HG03135 (cell line): ENCODE measurements at regions not wholly inside any gene's neighbourhood (a gene's known extent, or its start where the extent isn't known, plus 50 kb on each side); places are given as distances from the start of the nearest gene placed in this dataset.

ENCODE experiments used
- ATAC-seq: cut with Tn5 transposase; IDR thresholded peaks from one replicate; pipeline ENCODE4 v1.9.1; 2021; ENCODE audit warnings: mild to moderate bottlenecking, moderate library complexity; ENCODE audit not compliant: unreplicated experiment

- no peak for ATAC-seq
Observed at GRCh38 chr13:22562116-22562515, 618.7 kb upstream of the SGCG start.

DNA sequence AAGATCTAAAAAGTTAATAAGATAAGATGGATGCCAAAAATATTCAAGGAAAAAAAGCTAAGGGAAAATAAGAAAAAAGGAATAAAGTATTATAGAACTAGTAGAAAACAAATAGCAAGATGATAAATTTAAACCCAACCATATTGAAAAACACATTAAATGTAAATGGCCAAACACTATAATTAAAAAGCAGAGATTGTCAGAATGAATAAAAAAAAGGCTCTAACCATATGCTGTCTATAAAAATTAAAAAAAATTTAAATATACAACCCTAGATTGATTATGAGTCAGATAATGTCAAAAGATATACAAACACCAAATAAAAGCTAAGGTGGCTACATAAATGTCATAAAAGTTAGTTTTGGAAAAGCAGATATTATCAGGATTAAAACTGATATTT is 617.5 kb upstream of the SGCG start:
- no peak for ATAC-seq

GRCh38 chr13:22569811-22570210 is 611.0 kb upstream of the SGCG start:
- no peak for ATAC-seq

- no peak for ATAC-seq
Observed at GRCh38 chr13:22589880-22590279, 590.9 kb upstream of the SGCG start.

- no peak for ATAC-seq
Observed at GRCh38 chr13:22592515-22592914, 588.3 kb upstream of the SGCG start.

GRCh38 chr13:22594041-22594440 is 586.7 kb upstream of the SGCG start:
- ATAC-seq: no peak

- ATAC-seq: no peak
Observed at GRCh38 chr13:22596171-22596863, 584.5 kb upstream of the SGCG start.

DNA sequence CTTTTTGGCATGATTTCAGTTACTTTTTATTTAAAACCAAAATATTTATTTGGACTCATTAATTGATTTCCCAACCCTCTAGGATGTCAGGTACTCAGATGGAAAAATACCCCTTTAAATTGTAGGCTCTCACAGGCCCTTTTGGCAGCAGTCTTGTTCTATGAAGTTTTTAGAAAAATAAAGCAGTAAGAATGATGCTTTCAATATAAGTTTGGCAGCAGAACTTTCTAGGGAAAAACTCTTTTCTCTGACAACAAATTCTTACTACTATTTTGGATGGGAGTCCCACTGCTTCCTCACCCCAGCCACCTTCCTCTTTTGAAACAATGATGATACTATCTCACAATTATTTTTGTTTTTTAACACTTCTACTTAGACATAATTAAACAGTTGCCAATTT is 581.6 kb upstream of the SGCG start:
- no peak for ATAC-seq

- ATAC-seq: no peak
Observed at GRCh38 chr13:22618002-22618401, 562.8 kb upstream of the SGCG start.

- ATAC-seq: no peak
Observed at GRCh38 chr13:22625691-22626090, 555.1 kb upstream of the SGCG start.

DNA sequence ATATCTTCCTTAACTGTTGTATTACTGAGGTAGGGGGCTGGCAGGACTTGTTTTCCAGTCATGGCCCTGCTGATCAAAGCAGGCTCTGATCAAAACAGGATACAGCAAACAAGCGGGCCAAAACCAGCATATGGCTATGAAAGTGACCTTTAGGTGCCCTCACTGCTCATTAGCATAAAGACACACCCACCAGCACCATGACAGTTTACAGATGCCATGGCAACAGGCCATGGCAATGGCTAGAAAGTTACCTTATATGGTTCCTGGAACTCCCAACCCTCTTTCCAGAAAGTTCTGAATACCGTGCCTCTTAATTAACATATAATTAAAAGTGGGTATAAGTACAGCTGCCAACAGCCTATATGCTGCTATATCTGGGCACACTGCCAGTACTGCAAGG is 551.4 kb upstream of the SGCG start:
- ATAC-seq: no peak

GRCh38 chr13:22642088-22642487 is 538.7 kb upstream of the SGCG start:
- ATAC-seq: no peak

- no peak for ATAC-seq
Observed at GRCh38 chr13:22644941-22645340, 535.8 kb upstream of the SGCG start.

DNA sequence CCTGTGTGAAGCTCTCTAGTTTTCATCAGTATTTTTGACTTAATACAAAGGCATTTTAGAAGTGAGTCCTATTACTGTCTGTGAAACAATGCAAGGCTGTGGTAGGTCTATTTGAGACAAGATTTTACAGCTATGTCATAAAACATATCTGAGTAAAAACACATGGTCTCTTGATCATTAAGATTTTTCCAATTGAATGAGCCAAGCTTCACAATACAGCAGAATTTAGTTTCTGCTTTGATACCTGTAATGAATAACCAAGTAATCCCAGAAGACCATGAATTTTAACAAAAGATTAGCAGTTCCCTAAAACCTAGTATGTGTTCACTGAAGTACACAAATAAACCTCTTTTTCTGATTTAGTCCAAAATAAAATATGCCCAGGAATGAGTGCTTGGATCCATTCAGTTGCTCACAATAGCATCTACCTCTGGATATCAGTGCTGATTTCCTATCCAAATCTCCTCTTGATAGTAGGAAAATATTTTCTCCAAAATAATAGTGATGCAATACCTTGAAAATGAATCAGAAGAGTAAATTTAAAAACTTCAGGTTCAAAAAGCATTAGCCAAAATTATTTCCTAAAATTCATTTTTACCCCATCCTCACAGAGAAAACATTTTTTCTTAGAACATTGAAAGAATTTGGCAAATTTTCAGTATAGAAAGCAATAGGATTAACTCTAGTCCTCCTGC is 533.5 kb upstream of the SGCG start:
- ATAC-seq: no peak

DNA sequence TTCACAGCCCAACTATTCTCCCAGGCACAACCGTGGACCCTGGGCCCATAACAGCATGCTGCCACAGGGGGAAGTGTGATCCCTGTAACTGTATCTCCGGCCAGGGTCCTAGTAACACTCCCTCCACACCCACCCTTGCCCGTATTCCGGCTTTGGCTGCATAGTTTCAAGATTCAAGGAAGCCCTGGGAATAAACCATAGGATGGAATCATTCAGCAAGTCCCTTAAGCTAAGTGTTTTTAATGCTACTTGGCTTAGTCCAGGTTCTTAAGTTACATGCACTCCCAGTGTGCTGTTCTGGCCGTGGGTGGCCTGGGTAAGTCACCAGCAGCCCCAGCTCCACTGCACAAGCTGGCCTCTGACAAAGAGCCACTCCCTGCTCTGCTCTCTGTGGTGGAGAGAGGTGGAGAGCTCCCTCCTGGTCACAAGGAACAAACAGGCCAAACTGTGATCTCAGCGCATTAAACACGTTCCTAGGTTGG is 532.4 kb upstream of the SGCG start:
- ATAC-seq: no peak

GRCh38 chr13:22652796-22653195 is 528.0 kb upstream of the SGCG start:
- no peak for ATAC-seq

DNA sequence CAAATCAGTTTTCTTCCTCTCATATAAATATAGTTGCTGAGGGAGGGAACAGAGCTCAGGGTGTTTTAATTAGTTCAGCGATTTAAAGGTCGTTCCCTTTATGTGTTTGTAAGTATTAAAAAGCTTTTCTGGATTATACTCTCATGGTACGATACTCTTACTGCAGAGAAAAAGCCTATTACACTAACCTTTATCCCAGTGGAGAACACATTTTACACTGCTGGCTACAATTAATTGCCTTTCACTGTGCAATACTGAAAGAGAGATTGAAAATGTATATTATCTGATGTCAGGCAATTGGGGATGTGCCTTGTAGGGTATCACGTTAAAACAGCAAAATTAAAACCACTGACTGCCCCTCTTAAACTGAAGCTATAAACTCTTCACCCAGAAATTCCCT is 526.9 kb upstream of the SGCG start:
- no peak for ATAC-seq

DNA sequence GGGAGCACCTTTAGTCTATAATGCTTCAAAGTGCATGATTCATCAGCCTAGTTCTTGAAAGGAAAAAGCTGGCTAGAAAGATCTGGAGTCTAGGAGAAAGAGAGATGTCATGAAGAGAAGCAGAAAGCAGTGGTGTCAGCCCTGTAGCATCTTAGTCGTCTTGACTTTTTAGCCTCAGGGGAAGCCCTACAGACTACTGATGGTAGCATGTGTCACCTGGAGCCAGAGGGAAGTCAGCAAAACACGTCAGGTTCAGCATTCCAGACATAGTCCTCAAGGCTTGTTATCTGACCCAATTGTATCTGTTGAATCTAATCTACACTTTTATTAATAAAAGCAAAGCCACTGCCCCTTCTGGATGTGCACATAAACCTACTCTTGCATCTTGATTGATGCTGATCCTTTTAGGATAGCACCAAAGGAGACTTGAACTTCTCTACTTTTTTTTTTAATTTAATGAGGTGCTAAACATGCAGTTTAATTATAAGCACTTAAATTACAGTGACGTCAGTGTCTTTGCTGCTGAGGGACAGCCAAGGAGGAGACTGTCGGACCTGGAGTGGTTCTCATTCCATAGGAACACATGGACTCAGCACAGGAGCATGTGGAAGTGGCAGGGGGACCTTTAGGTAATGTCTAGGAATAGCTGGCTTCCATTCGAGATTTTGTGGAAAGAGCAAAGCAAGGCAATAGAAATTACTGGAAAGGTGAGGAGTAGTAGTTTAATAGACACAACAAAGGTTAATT is 525.5 kb upstream of the SGCG start:
- ATAC-seq: no peak

DNA sequence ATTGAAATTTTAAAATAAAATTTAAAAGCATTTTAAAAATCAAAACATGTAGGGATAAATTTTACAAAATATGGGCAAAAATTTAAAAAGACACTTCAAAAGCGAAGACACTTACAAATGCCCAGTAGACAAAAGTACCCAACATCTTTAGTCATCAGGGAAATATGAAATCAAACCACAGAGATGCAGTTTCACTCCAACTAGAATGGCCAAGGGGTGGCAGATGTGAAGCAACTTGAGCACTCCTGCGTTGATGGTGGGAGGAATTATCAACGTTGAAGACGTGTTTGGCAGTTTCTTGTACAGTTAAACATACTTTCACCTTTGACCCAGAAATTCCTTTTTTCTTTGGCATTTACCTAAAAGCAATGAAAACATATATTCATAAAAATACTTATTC is 518.0 kb upstream of the SGCG start:
- ATAC-seq: no peak

GRCh38 chr13:22665506-22665905 is 515.3 kb upstream of the SGCG start:
- no peak for ATAC-seq

DNA sequence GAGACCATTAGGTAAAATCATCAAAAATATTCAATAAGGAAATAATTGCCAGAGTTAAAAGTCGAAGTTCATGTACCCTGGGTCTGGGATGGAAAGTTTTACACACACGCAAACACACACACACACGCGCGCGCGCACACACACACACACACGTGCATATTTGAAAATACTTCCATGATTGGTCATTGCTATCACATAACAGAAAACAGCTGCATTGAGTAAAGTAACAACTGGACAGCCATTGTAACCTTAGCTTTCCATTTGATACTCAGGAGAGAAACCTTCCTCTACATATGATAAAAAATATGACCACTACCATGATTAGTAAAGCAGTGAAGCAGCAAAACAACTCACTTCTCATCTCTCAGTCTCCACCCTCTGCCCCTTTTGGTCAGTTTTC is 490.0 kb upstream of the SGCG start:
- no peak for ATAC-seq

DNA sequence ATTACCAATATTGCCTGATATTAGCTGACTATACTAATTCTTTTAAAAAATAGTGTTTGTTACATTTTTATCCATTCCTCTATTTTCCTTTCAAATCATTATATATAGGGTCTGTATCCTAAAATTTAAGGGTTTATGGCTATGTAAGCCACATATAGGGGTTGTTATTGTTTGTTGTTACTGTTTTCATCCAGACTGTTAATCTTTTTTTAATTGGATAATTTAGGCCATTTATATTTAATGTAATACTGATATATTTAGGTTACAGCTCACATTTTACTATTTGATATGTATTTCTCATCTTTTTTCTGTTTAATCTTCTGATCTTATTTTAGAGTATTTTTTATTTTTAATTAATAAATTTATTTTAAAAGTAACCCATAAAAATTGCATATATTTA is 487.1 kb upstream of the SGCG start:
- no peak for ATAC-seq
